ENCODE measurements at regions not wholly inside any gene's neighbourhood (a gene's known extent, or its start where the extent isn't known, plus 50 kb on each side); places are given as distances from the start of the nearest gene placed in this dataset.
A peak's percentile ranks its signal among the peaks of the same experiment; 100 is the strongest.
"Not testable (repeated sequence)": the region's sequence is repeated elsewhere in the genome, so short reads cannot be mapped to it uniquely, and the experiment has no call there.

DNA sequence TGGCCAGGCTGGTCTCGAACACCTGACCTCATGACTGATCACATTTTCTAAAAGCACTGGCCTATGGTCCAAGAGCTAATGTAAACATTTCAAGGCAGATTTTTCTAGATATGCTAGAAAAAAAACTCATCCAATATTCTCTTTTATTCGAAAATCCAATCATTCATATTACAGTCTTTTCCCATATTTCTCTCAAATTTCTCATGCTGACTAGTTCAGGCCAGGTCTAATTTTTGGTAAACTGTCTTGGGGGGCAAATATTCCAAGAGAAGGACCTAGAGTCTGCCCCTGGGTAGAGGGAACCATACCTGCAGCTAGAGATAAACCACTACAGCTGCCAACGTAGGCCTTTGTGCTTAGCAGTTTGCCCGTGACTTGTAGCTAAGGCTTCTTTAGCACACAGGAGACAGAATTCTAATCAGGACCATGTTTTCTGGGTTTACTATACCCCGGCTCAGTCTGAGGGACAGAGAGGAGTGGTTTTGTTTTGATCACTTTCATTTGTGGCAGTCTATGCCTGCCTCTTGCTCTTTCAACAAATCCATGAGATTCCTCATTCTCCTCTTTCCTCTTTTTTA lies 71.8 kb upstream of the CITED2 start:
- no peaks in the 10 kb centered on the region for H4K20me1 ChIP-seq (ENCODE audit: insufficient read depth)
- no peaks in the 10 kb centered on the region for H3K36me3 ChIP-seq (ENCODE audit: low read depth)
- intact Hi-C loops (cut with micrococcal nuclease; ENCODE audit: unreplicated experiment), result no loop called here
- CTCF ChIA-PET, result no interaction called here
- H3K4me1 ChIP-seq (replicated peaks; ENCODE audit: insufficient read depth), result peaks cover 10% of the 10 kb centered on the region
- H3K27ac ChIP-seq, result no peak overlapping the region
- no peaks in the 10 kb centered on the region for H3K79me2 ChIP-seq (ENCODE audit: low read depth)
- H3K4me3 ChIP-seq, result no peak overlapping the region
- no TSS peak for BruUV-seq (replicated peaks)
- no peak for TF ChIP-seq CTCF (conservative IDR thresholded peaks at IDR 0.05)
- TF ChIP-seq EZH2 (IDR thresholded peaks at IDR 0.05; ENCODE audit: low read depth), result no peak
- POLR2A ChIA-PET (ENCODE audit: unreplicated experiment), result no interaction called here
- DNase-seq, result peak in 1 of 2 experiments; percentile 12
- H3K4me2 ChIP-seq, result no peak overlapping the region
- H2AFZ ChIP-seq, result no peak overlapping the region
- no peaks in the 10 kb centered on the region for H3F3A ChIP-seq (ENCODE audit: insufficient read depth, low read depth)
- no peaks in the 10 kb centered on the region for H3K27me3 ChIP-seq (ENCODE audit: insufficient read depth, low read depth)
- H3K9me3 ChIP-seq (ENCODE audit: insufficient read depth, low read depth), result no peaks in the 10 kb centered on the region
- no peaks in the 10 kb centered on the region for H3K9me2 ChIP-seq (ENCODE audit: insufficient read depth)

DNA sequence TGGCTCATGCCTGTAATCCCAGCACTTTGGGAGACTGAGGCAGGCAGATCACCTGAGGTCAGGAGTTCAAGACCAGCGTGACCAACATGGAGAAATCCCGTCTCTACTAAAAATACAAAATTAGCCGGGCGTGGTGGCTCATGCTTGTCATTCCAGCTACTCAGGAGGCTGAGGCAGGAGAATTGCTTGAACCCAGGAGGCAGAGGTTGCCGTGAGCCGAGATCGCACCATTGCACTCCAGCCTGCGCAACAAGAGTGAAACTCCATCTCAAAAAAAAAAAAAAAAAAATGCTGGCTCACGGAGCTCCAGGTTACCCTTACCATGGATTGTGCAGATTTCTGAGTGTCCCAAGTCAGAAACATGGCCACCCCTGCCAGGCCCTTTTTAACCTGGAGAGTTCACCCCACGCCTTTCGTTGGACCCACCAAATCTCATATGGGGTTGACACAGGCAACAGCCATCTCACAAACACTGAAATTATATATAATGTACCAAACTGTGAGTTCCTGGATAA lies 69.9 kb upstream of the CITED2 start:
- CTCF ChIA-PET; intact Hi-C loops (cut with micrococcal nuclease; ENCODE audit: unreplicated experiment); H4K20me1 ChIP-seq (ENCODE audit: insufficient read depth): not testable (repeated sequence)

GRCh38 chr6:139443231-139444112 lies 69.0 kb upstream of the CITED2 start:
- peaks cover 9% of the 10 kb centered on the region; the same call in 1 of the 2 replicates for H3K4me1 ChIP-seq (replicated peaks; ENCODE audit: insufficient read depth)
- intact Hi-C loops (cut with micrococcal nuclease; ENCODE audit: unreplicated experiment), result no loop called here
- H3K9me3 ChIP-seq (ENCODE audit: insufficient read depth, low read depth), result 0 out of 2 replicates have a peak, but pooled peaks cover 3% of the 10 kb centered on the region
- ChIA-PET POLR2A (ENCODE audit: unreplicated experiment) (no interaction called here), CTCF (no interaction called here)
- H2AFZ ChIP-seq, result no peak overlapping the region
- no peaks in the 10 kb centered on the region for H3K79me2 ChIP-seq (ENCODE audit: low read depth)
- no peaks in the 10 kb centered on the region for H3K27me3 ChIP-seq (ENCODE audit: insufficient read depth, low read depth)
- BruUV-seq (replicated peaks), result no TSS peak
- no peak overlapping the region for H3K4me3 ChIP-seq
- no peak overlapping the region for H3K27ac ChIP-seq
- no peaks in the 10 kb centered on the region for H3K36me3 ChIP-seq (ENCODE audit: low read depth)
- H3K9me2 ChIP-seq (ENCODE audit: insufficient read depth), result no peaks in the 10 kb centered on the region
- TF ChIP-seq CTCF (conservative IDR thresholded peaks at IDR 0.05) (no peak), EZH2 (IDR thresholded peaks at IDR 0.05; ENCODE audit: low read depth) (no peak)
- no peaks in the 10 kb centered on the region for H3F3A ChIP-seq (ENCODE audit: insufficient read depth, low read depth)
- DNase-seq, result no peak
- no peak overlapping the region for H3K4me2 ChIP-seq
- no peaks in the 10 kb centered on the region for H4K20me1 ChIP-seq (ENCODE audit: insufficient read depth)

More for the DNA sequence above, 69.9 kb upstream of the CITED2 start:
- H3K27me3 ChIP-seq (ENCODE audit: insufficient read depth, low read depth); POLR2A ChIA-PET (ENCODE audit: unreplicated experiment); H3K4me2 ChIP-seq; H3K4me3 ChIP-seq; H2AFZ ChIP-seq; H3K27ac ChIP-seq; BruUV-seq (replicated peaks); H3K9me2 ChIP-seq (ENCODE audit: insufficient read depth); H3K9me3 ChIP-seq (ENCODE audit: insufficient read depth, low read depth); H3F3A ChIP-seq (ENCODE audit: insufficient read depth, low read depth); H3K79me2 ChIP-seq (ENCODE audit: low read depth); H3K36me3 ChIP-seq (ENCODE audit: low read depth); H3K4me1 ChIP-seq (replicated peaks; ENCODE audit: insufficient read depth): not testable (repeated sequence)
- peak in 1 of 2 experiments; percentile 25 for DNase-seq

Data from PC-9 (cell line).